ENCODE measurements at regions not wholly inside any gene's neighbourhood (a gene's known extent, or its start where the extent isn't known, plus 50 kb on each side); places are given as distances from the start of the nearest gene placed in this dataset.
"Not testable (repeated sequence)": the region's sequence is repeated elsewhere in the genome, so short reads cannot be mapped to it uniquely, and the experiment has no call there.

DNA sequence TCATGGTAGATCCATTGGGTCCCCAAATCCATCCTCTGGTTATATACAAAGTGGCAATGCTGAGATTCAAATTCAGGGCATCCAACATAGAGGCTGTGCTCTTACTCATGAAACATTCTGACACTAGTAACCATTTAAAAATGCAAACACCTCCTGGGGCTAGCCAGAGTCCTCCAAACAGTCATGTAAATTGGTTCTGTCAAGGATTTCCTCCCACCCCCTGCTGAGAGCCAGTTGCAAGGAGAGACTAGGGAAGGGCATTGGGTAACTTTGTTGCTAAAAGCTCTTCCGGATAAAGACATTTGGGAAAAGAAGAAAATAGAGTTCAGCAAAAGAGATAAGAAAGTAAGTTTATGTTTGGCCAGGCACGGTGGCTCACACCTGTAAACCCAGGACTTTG is 58.3 kb downstream of the ART5 start:
- peak; percentile 6 for DNase-seq (ENCODE audit: low spot score)

DNA sequence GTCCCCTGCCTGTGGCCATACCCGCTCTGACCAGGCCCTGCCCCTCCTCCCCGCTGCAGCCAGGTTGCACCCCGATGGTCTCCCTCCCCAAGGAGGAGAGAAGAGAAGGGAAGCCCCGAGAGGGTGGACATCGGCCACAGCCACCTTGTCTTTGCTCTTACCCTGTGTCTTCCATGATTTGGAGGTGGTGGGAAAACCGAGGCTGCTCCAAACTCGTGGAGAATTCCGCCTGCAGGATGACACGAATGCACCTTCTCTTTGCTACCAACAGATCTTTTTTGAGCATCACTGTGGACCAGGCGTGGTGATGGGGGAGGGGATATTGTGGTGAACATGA is 60.4 kb downstream of the ART5 start:
- DNase-seq (ENCODE audit: low spot score): not testable (repeated sequence)

DNA sequence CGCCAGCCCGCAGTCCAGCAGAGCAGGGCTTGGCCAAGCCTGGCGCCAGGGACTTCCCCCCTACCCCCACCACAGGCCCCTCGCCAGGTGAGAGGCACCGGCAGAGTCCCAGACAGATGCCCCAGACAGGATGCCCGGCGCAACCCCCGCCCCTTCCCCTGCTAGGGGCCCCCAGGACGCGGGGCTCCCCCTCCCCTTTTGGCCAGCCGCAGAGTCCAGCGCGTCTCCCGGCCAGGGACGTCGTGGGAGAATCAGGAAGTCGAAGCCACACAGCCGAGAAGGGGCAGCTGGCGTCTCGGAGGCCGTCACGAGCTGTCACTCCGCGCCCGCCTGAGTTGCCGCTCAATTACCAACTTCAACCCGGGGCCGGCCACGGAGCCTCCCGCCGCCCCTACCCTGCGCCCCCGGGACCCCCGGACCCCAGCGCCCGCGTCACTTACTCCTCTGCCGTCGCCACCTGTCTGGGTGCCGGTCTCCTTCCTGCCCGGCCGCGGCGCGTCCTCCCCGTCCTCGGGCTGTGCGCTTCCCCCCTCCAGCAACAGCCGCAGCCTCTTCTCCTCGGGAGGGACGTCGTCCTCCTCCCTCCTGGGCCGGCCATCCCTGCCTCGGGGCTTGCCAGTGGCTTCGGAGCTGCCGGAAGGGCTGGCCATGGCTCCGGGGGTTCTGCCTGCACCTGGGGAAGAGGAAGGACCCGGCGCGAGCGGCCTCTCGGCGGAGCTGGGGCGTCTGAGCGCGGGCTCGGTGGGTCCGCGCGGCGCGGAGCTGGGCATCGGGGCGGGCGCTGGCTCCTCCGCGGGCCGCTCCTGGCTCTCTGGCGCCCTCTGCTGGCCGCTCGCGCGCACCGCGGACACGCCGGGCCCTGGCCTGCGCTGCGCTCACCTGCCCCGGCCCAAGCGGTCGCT is 61.1 kb downstream of the ART5 start:
- DNase-seq (ENCODE audit: low spot score): peak; percentile 23

DNA sequence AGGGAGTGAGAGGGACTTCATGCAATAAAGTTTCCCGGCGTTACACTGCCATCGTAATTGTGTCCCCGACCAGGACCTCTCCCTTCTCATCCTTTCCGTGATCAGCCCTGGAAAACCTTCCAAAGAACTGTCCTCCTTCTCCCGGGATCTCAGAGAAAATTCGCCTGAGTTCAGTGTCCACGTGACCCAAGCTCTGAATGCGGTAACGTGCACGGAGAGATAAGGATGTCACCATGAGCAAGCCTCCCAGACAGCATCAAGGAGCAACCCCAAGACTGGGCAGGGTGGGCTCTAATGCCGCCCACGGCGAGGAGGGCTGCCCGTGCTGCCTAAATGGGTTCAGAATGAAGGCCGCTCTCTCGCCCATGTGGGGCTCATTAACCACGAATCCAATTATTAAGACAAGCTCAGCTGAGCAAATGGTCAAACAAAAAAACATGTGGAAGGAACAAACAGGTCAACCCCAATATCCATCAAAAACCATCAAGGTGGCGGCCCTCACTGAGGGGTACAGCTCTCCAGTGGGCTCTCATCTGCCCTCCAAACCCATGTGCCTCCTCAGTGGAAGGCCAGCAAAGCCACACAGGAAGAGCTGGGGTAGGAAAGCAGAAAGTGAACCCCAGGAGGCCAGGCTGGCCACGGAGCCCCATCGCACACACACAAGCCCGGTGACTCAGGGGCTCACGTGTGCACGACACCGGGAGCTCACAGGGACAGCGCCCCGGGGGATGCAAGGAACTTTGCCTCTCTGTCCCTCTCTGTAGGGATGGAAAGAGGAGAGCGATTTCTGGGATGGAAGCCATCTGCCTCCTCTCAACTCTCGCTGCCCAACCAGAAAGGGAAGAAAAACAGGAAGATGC is 62.0 kb downstream of the ART5 start:
- not testable (repeated sequence) for DNase-seq (ENCODE audit: low spot score)

DNA sequence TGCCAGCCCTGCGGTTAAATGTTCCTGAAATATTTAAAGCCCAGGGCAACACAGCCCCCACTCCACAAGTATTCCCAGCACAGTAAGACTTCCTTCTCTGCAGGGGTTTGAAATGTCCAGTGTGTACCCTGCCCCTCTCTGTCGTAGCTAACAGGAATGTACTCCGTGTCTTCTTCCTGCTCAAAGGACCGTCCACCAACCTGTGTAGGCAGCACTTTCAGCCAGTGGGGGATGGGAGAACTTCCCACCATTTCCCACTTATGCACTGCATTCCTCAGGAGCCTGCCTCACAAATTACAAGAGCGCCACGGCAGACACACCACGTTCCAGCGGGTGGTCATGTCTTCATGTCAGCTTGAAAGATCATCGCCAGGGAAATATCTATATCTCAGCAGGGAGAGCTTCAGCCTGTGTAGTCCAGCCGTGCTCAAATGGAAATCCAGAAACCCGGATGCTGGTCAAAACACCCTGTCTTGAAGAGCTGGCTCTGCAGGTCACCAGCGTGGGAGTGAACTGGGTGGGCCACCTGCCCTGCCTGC is 65.7 kb downstream of the ART5 start:
- not testable (repeated sequence) for DNase-seq (ENCODE audit: low spot score)

DNA sequence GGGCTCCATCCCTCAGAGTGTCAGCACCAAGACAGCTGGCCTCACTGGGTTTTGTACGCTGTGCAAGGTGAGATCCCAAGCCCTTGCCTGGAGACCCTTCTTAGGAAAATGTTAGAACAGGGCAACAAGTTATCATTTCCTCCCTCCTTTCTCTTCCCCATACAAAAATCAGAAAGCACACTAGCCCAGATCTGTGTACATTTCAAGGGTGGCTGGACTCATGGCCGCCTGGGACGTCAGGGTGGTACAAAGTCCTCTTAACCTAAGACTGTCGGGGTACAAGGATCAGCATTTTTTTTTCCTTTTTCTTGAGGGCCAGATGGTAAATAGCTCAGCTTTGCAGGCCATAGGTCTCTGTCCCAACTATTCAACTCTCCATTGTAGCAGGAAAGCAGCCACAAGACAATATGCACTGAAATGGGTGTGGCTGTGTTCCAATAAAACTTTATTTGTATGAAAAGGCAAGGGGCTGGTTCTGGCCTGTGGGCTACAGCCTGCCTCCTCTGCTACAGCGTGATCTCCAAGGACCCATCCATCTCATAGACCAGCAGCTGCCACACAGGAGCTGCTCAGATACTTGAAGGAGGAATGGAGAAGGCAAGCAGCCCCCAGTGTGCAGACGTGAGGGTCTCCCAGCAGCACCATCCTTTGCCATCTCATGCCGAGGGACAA is 68.7 kb downstream of the ART5 start:
- not testable (repeated sequence) for DNase-seq (ENCODE audit: low spot score)

DNA sequence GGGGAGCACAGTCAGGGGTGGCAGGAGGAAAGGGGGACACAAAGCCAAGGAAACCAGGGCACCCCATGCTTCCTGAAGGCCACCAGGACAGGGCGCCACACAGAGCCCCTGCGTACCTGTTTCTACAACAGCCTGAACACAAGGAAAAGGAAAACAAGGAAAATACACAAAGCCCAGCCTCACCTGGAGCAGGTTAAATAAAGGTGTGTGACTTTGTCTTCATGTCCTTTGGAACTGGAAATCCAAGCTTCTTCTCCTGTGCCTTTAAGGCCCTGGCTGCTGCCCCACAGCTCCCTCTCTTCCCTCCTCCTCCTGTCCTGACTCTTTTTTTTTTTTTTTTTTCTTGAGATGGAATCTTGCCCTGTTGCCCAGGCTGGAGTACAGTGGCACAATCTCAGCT is 70.0 kb downstream of the ART5 start:
- not testable (repeated sequence) for DNase-seq (ENCODE audit: low spot score)

DNA sequence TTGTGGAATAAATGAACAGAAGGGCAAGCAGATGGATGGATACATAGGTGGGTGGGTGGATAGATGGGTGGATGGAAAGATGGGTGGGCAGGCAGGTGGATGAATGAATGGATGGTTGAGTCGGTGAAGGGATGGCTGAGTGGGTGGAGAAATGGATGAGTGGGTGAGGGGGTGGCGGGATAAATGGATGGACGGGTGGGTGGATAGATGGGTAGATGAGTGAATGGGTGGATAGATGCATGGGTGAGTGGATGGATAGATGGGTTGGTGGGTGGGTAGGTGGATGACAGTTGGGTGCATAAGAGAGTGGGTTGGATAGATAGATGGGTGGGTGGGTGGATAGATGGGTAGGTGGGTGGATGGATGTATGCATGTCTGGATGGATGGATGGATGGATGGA is 76.0 kb downstream of the ART5 start:
- not testable (repeated sequence) for DNase-seq (ENCODE audit: low spot score)

DNA sequence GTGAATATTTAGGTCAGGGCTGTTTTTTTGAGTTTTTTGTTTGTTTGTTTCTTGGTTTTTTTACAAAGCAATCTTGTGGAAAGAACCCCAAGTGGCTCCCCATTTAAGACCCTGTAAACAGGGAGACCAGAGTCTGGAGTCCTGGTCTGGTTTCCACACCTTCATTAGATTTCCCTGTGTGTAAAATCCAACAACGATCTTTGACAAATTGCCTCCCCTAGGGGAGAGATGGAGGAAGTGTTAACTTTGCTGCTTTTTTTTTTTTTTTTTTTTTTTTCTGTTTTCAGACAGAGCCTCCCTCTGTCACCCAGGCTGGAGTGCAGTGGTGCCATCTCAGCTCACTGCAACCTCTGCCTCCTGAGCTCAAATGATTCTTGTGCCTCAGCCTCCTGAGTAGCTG is 77.4 kb downstream of the ART5 start:
- DNase-seq (ENCODE audit: low spot score): not testable (repeated sequence)

DNA sequence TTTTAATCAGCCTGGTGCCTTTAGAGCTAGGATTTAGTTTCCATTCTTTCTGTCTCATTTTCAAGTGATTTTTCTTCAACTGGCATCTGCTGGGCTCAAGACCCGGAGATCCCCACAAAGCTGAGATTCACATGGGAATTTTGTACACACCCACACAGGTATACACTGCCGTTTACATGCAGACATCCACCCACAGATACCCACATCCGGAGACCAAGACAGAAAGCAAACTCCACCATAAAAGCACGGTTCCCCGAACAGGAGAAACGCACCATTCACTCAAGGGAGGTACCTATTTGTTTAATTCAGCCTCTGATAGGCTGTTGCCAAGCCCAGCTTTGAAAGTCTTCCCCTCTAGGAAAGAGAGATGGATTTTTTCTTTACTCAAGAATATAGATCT is 87.2 kb downstream of the ART5 start:
- DNase-seq (ENCODE audit: low spot score): not testable (repeated sequence)

DNA sequence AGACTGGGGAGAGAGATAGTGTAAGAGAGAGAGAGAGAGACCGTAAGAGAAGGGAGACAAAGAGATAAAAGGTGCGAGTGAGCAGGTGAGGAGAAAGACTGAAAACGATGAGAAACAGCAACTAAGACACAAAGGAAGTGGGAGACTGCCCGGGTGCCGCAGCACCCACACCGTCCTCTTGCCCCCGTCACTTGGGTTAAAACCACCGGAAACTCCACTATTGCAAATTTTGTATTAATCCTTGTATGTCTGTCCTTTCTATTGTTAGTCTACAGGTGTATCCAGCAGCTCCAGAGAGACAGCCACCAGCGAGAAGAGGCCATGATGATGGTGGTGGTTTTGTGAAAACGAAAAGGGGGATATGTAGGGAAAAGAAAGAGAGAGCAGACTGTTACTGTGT is 96.8 kb downstream of the ART5 start:
- DNase-seq (ENCODE audit: low spot score): not testable (repeated sequence)

DNA sequence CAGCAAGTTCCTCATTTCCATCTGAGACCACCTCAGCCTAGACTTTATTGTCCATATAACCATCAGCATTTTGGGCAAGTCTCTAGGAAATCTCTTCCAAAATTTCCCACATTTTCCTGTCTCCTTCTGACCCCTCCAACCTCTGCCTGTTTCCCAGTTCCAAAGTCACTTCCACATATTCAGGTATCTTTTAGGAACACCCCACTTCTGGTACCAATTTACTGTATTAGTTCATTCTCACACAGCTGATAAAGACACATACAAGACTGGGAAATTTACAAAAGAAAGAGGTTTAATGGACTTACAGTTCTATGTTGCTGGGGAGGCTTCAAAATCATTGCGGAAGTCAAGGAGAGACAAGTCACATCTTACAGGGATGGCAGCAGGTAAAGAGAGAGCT is 103.6 kb downstream of the ART5 start:
- DNase-seq (ENCODE audit: low spot score): not testable (repeated sequence)

DNA sequence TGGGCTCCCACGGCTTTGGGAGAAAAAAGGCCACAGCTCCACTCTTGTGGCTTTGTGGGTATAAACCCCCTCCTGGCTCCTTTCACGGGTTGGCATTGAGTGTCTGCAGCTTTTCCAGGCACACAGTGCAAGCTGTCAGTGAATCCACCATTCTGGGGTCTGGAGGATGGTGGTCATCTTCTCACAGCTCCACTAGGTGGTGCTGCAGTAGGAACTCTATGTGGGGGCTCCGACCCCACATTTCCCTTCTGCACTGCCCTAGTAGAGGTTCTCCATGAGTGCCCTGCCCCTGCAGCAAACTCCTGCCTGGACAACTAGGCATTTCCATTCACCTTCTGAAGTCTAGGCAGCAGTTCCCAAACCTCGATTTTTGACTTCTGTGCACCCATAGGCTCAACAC is 104.5 kb downstream of the ART5 start:
- not testable (repeated sequence) for DNase-seq (ENCODE audit: low spot score)

DNA sequence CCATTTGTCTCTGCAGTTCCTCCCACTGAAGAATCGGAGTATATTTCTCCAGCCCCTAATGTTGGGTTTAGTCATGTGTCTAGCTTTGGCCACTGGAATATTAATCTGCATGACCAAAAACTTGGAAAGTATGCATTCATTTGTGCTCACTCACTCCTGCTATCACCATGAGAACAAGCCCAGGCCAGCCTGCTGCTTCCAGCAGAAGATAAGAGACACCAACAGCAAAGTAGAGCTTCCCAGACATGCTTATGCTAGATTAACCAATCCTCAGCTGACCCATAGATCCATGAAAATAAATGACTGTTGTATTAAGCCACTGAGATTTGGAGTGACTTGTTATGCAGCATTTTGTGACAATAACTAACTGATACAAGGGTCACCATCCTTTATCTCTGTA is 108.8 kb downstream of the ART5 start:
- DNase-seq (ENCODE audit: low spot score): not testable (repeated sequence)

DNA sequence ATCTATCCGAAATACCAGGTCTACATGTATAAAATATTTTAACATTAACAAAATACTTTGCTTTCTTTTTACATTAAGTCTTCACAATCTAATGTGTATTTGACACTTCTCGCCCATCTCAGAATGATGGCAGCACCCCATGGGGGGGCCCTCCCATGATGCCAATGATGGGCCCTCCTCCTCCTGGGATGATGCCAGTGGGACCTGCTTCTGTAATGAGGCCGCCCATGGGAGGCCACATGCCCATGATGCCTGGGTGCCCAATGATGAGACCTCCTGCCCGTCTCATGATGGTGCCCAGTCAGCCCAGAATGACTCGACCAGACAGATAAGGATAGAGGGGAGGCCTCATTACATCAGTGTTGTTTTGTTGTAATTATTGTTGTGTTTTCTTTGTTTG is 110.5 kb downstream of the ART5 start:
- DNase-seq (ENCODE audit: low spot score): not testable (repeated sequence)

DNA sequence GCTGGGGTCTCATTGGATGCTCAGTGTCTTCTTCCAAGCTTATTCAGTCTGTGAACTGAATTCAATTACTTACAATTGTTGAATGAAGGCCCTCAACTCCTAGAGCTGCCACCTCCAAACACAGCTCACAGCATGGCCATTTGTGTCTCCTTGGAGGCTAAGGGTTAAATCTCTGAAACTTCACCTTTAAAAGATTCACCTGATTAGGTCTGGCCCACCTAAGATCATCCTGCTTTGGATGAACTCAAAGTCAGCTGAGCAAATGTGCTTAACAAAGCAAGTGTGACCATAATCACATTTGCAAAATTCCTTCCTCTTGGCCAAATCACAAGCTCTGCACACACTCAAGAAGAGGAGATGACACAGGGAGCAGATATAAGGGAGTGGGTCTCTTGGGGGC is 118.2 kb downstream of the ART5 start:
- DNase-seq (ENCODE audit: low spot score): not testable (repeated sequence)

DNA sequence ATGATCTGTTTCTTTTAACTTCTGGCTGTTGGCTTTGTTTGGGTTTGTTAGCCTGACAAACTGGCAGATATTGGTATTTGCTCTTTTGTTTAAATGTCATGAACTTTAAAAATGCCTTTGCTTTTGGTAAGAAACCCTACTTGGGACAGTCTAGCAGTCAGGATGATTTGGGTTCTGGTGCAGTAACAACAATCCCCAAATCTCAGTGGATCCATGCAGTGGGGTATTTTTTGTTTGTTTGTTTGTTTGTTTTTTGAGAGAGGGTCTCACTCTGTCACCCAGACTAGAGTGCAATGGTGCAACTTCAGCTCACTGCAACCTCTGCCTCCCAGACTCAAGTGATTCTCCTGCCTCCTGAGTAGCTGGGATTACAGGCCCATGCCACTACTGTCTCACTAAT is 120.9 kb downstream of the ART5 start:
- not testable (repeated sequence) for DNase-seq (ENCODE audit: low spot score)

DNA sequence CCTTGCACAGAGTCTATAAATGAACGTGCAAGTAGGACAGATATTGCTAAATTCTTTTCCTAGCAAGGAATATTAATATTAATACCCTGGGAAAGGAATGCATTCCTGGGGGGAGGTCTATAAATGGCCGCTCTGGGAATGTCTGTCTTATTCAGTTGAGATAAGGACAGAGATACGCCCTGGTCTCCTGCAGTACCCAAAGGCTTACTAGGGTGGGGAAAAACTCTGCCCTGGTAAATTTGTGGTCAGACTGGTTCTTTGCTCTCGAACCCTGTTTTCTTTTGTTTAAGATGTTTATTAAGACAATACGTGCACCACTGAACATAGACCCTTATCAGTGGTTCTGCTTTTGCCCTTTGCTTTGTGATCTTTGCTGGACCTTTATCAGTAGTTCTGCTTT is 122.0 kb downstream of the ART5 start:
- not testable (repeated sequence) for DNase-seq (ENCODE audit: low spot score)

DNA sequence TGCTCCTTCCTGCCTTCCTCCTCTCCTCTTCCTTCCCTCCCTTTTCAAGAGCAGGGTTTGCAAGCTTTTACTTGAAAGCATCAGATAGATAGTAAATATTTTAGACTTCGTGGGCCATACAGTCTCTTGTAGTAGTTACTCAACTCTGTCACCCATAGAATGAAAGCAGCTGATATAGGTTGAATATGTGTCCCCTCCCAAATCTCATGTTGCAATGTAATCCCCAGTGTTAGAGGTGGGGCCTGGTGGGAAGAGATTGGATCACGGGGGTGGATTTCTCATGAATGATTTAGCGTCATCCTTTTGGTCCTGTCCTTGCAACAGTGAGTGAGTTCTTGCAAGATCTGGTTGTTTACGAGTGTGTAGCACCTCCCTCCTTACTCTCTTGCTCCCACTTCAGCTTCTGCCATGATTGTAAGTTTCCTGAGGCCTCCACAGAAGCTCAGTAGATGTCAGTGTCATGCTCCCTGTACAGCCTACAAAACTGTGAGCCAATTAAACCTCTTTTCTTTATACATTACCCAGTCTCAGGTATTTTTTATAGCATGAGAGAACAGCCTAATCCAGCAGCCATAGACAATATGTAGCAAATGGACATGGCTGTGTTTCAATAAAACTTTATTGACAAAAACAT is 124.7 kb downstream of the ART5 start:
- not testable (repeated sequence) for DNase-seq (ENCODE audit: low spot score)

DNA sequence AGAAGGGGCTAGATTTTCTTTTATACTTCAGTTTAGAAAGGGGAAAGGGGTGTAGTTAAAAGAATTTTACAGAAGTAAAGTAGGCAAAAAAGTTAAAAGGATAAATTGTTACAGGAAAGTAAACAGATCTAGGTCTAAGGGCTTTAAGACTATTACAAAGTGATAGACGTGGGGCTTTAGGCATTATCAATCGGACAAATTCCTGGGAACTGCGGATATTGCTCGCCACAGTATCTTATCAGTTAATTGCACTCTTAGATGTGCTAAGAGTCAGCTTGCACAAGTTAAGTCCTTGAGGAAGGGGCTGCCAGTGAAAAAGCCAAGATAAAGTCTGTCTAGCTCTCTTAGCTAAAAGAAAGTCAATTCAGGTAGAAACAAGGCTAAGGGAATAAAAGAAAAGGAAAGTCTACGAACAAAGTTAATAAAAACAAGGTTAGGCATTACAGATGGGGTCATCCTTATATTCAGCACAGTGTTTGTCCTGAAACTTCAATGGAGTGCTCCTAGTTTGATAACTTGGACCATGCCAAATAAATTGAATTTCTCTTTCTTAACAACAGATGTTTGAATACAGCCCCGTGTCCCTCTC is 125.4 kb downstream of the ART5 start:
- not testable (repeated sequence) for DNase-seq (ENCODE audit: low spot score)
